ENCODE measurements at regions not wholly inside any gene's neighbourhood (a gene's known extent, or its start where the extent isn't known, plus 50 kb on each side); places are given as distances from the start of the nearest gene placed in this dataset.

GRCh38 chr10:83515001-83515400 lies 624.3 kb upstream of the GHITM start:
- TF ChIP-seq POLR2A (IDR thresholded peaks at IDR 0.05): no peak
- no peak for TF ChIP-seq CTCF (IDR thresholded peaks at IDR 0.05)
